GM10266 (cell line): ENCODE measurements at regions not wholly inside any gene's neighbourhood (a gene's known extent, or its start where the extent isn't known, plus 50 kb on each side); places are given as distances from the start of the nearest gene placed in this dataset.

Experiments
- DNase-seq: peaks from one replicate; pipeline ENCODE4 v3.0.0; 2012; ENCODE audit errors: extremely low spot score
- CTCF ChIP-seq: IDR thresholded peaks from 2 replicates; pipeline ENCODE4 v1.5.1; 2012; ENCODE audit warnings: mild to moderate bottlenecking, low read depth; ENCODE audit not compliant: control insufficient read depth, insufficient read depth; ENCODE audit errors: missing control alignments

- no peak for TF ChIP-seq CTCF
- DNase-seq, result no peak
Measured at GRCh38 chr12:93055221-93055620, 126.1 kb upstream of the EEA1 start.

- no peak for TF ChIP-seq CTCF
- no peak for DNase-seq
Measured at GRCh38 chr12:93056971-93057535, 128.0 kb upstream of the EEA1 start.

- DNase-seq, result no peak
- TF ChIP-seq CTCF, result no peak
Measured at GRCh38 chr12:93058280-93058679, 129.2 kb upstream of the EEA1 start.

- no peak for TF ChIP-seq CTCF
- no peak for DNase-seq
Measured at GRCh38 chr12:93059288-93059687, 130.2 kb upstream of the EEA1 start.

- DNase-seq, result peak; percentile 59
Measured at GRCh38 chr12:93059925-93060665, 131.0 kb upstream of the EEA1 start.

GRCh38 chr12:93060666-93061472, 131.8 kb upstream of the EEA1 start:
- DNase-seq, result peak; percentile 36
- TF ChIP-seq CTCF, result no peak

More at GRCh38 chr12:93059925-93060665, 131.0 kb upstream of the EEA1 start:
- TF ChIP-seq CTCF, result no peak
